Trophoblast cell (in vitro differentiated cells and primary cell): ENCODE measurements at regions not wholly inside any gene's neighbourhood (a gene's known extent, or its start where the extent isn't known, plus 50 kb on each side); places are given as distances from the start of the nearest gene placed in this dataset.
"Not testable (repeated sequence)": the region's sequence is repeated elsewhere in the genome, so short reads cannot be mapped to it uniquely, and the experiment has no call there.

Experiments
- DNase-seq, 2 donors: peaks; one replicate each; pipeline ENCODE4 v3.0.0-alpha.2; 2016
- H2AFZ ChIP-seq: 2 replicates; pipeline ENCODE4 v1.6.1; 2013; ENCODE audit warnings: low read length, moderate library complexity, mild to moderate bottlenecking; ENCODE audit not compliant: insufficient read depth, poor library complexity
- H2AK5ac ChIP-seq: 2 replicates; pipeline ENCODE4 v1.6.1; 2013; ENCODE audit warnings: mild to moderate bottlenecking, low read length
- H2BK120ac ChIP-seq: 2 replicates; pipeline ENCODE4 v1.6.1; 2013; ENCODE audit warnings: low read length, mild to moderate bottlenecking, moderate library complexity; ENCODE audit not compliant: insufficient read depth, poor library complexity
- H2BK12ac ChIP-seq: 2 replicates; pipeline ENCODE4 v1.6.1; 2013; ENCODE audit warnings: mild to moderate bottlenecking, low read length, moderate library complexity
- H2BK5ac ChIP-seq: 2 replicates; pipeline ENCODE4 v1.6.1; 2013; ENCODE audit warnings: low read length, low read depth, moderate library complexity, mild to moderate bottlenecking; ENCODE audit not compliant: poor library complexity
- H3K14ac ChIP-seq: 2 replicates; pipeline ENCODE4 v1.6.1; 2013; ENCODE audit warnings: mild to moderate bottlenecking, low read length
- H3K18ac ChIP-seq: 2 replicates; pipeline ENCODE4 v1.6.1; 2013; ENCODE audit warnings: mild to moderate bottlenecking, low read length
- H3K23ac ChIP-seq: 2 replicates; pipeline ENCODE4 v1.6.1; 2013; ENCODE audit warnings: low read length
- H3K27ac ChIP-seq: 2 replicates; pipeline ENCODE4 v1.5.1; 2013; ENCODE audit warnings: low read depth, mild to moderate bottlenecking, inconsistent platforms, low read length, moderate library complexity
- H3K27me3 ChIP-seq: 2 replicates; pipeline ENCODE4 v1.6.1; 2013; ENCODE audit warnings: inconsistent platforms, mild to moderate bottlenecking, low read length, moderate library complexity; ENCODE audit not compliant: insufficient read depth
- H3K36me3 ChIP-seq, 2 experiments: 1 replicate in 1 of 2; 2 replicates in 1 of 2; pipeline ENCODE4 v1.6.1; 2013; ENCODE audit warnings: low read length in 2 of 2, mild to moderate bottlenecking in 2 of 2, moderate library complexity in 1 of 2; ENCODE audit not compliant: insufficient read depth in 2 of 2, control insufficient read depth in 1 of 2
- H3K4ac ChIP-seq: 2 replicates; pipeline ENCODE4 v1.6.1; 2013; ENCODE audit warnings: low read depth, mild to moderate bottlenecking, low read length, moderate library complexity
- H3K4me1 ChIP-seq, 2 experiments: 1 replicate in 1 of 2; 2 replicates in 1 of 2; pipeline ENCODE4 v1.6.1; 2013; ENCODE audit warnings: low read length in 2 of 2, mild to moderate bottlenecking in 2 of 2, moderate library complexity in 1 of 2; ENCODE audit not compliant: insufficient read depth in 2 of 2, control insufficient read depth in 1 of 2
- H3K4me2 ChIP-seq: 2 replicates; pipeline ENCODE4 v1.6.1; 2013; ENCODE audit warnings: inconsistent platforms, mild to moderate bottlenecking, low read length, moderate library complexity
- H3K4me3 ChIP-seq: 2 replicates; pipeline ENCODE4 v1.5.1; 2013; ENCODE audit warnings: mild to moderate bottlenecking, low read depth, low read length, inconsistent platforms
- H3K79me1 ChIP-seq: one replicate; pipeline ENCODE4 v1.6.1; 2013; ENCODE audit warnings: low read length
- H3K79me2 ChIP-seq: 2 replicates; pipeline ENCODE4 v1.6.1; 2013; ENCODE audit warnings: low read length, mild to moderate bottlenecking; ENCODE audit not compliant: control insufficient read depth, insufficient read depth, poor library complexity
- H3K9ac ChIP-seq: 2 replicates; pipeline ENCODE4 v1.6.1; 2013; ENCODE audit warnings: mild to moderate bottlenecking, low read length
- H3K9me3 ChIP-seq: 2 replicates; pipeline ENCODE4 v1.6.1; 2013; ENCODE audit warnings: low read depth, mild to moderate bottlenecking, control low read depth, inconsistent platforms, low read length; ENCODE audit not compliant: insufficient read depth
- H4K12ac ChIP-seq: 2 replicates; pipeline ENCODE4 v1.6.1; 2013; ENCODE audit warnings: low read depth, mild to moderate bottlenecking, low read length, moderate library complexity
- H4K8ac ChIP-seq: 2 replicates; pipeline ENCODE4 v1.6.1; 2013; ENCODE audit warnings: low read depth, mild to moderate bottlenecking, low read length, moderate library complexity
- H4K91ac ChIP-seq: one replicate; pipeline ENCODE4 v1.6.1; 2013; ENCODE audit warnings: low read depth, mild to moderate bottlenecking, low read length, moderate library complexity
- WGBS: extraction: QIAGEN DNeasy Blood & Tissue Kit; methylation state at CpG from one replicate; pipeline ENCODE4 v1.1.7; 2013; ENCODE audit warnings: missing lambda C conversion rate; ENCODE audit not compliant: insufficient read length, insufficient coverage; ENCODE audit errors: extremely low coverage; 5-methylcytosine and 5-hydroxymethylcytosine counted together

- no CpG with 5 or more reads among the region's 4 CpGs for WGBS
- H4K12ac ChIP-seq, H3K4me3 ChIP-seq, H2BK120ac ChIP-seq, H2BK12ac ChIP-seq, H3K4me1 ChIP-seq, H3K36me3 ChIP-seq, H4K8ac ChIP-seq, H2AK5ac ChIP-seq, H3K23ac ChIP-seq, H3K27ac ChIP-seq, H3K4me2 ChIP-seq, H2BK5ac ChIP-seq, H3K79me2 ChIP-seq, H3K79me1 ChIP-seq, H3K9me3 ChIP-seq, H3K18ac ChIP-seq, H4K91ac ChIP-seq, H3K27me3 ChIP-seq, H3K4ac ChIP-seq, H3K9ac ChIP-seq, H3K14ac ChIP-seq, H2AFZ ChIP-seq: not testable (repeated sequence)
- DNase-seq: peak in 1 of 2 donors; percentile 1
Measured at GRCh38 chrX:89581868-89582267, 339.8 kb upstream of the TGIF2LX start.

GRCh38 chrX:89631858-89632257 lies 289.9 kb upstream of the TGIF2LX start:
- not testable (repeated sequence) for H2AFZ ChIP-seq, H4K8ac ChIP-seq, H2BK5ac ChIP-seq, H2AK5ac ChIP-seq, H3K4me1 ChIP-seq, H4K91ac ChIP-seq, H3K4me3 ChIP-seq, DNase-seq, H3K79me2 ChIP-seq, H3K27me3 ChIP-seq, H3K9me3 ChIP-seq, H3K79me1 ChIP-seq, H3K27ac ChIP-seq, H4K12ac ChIP-seq, H3K4me2 ChIP-seq, H2BK12ac ChIP-seq, H3K4ac ChIP-seq, H3K36me3 ChIP-seq, H3K18ac ChIP-seq, H3K14ac ChIP-seq, H3K9ac ChIP-seq, H2BK120ac ChIP-seq, H3K23ac ChIP-seq
- no CpG with 5 or more reads among the region's 2 CpGs for WGBS

GRCh38 chrX:89635887-89636286 lies 285.8 kb upstream of the TGIF2LX start:
- not testable (repeated sequence) for H3K18ac ChIP-seq, H3K4ac ChIP-seq, H4K91ac ChIP-seq, H3K79me1 ChIP-seq, H3K23ac ChIP-seq, H3K9ac ChIP-seq, H2AFZ ChIP-seq, H3K4me1 ChIP-seq, H2BK5ac ChIP-seq, H3K79me2 ChIP-seq, H4K12ac ChIP-seq, H4K8ac ChIP-seq, H3K14ac ChIP-seq, H3K27me3 ChIP-seq, H2BK120ac ChIP-seq, H2AK5ac ChIP-seq, H3K4me3 ChIP-seq, H3K4me2 ChIP-seq, DNase-seq, H2BK12ac ChIP-seq, H3K36me3 ChIP-seq, H3K9me3 ChIP-seq, H3K27ac ChIP-seq
- no CpG with 5 or more reads among the region's 4 CpGs for WGBS

- not testable (repeated sequence) for H3K9ac ChIP-seq, H3K4ac ChIP-seq, H3K4me3 ChIP-seq, H3K18ac ChIP-seq, H3K9me3 ChIP-seq, H4K12ac ChIP-seq, H3K79me2 ChIP-seq, DNase-seq, H2AFZ ChIP-seq, H3K36me3 ChIP-seq, H3K27ac ChIP-seq, H3K4me1 ChIP-seq, H2BK120ac ChIP-seq, H2AK5ac ChIP-seq, H2BK12ac ChIP-seq, H2BK5ac ChIP-seq, H4K8ac ChIP-seq, H3K27me3 ChIP-seq, H3K23ac ChIP-seq, H4K91ac ChIP-seq, H3K79me1 ChIP-seq, H3K14ac ChIP-seq, H3K4me2 ChIP-seq
- WGBS: no CpG with 5 or more reads among the region's 1 CpG
Measured at GRCh38 chrX:89658662-89659061, 263.0 kb upstream of the TGIF2LX start.
